Trophoblast cell (in vitro differentiated cells and primary cell): ENCODE measurements at regions not wholly inside any gene's neighbourhood (a gene's known extent, or its start where the extent isn't known, plus 50 kb on each side); places are given as distances from the start of the nearest gene placed in this dataset.
"Not testable (repeated sequence)": the region's sequence is repeated elsewhere in the genome, so short reads cannot be mapped to it uniquely, and the experiment has no call there.

ENCODE experiments used
- DNase-seq, 2 donors: peaks; one replicate each; pipeline ENCODE4 v3.0.0-alpha.2; 2016
- H2AFZ ChIP-seq: 2 replicates; pipeline ENCODE4 v1.6.1; 2013; ENCODE audit warnings: low read length, moderate library complexity, mild to moderate bottlenecking; ENCODE audit not compliant: insufficient read depth, poor library complexity
- H2AK5ac ChIP-seq: 2 replicates; pipeline ENCODE4 v1.6.1; 2013; ENCODE audit warnings: mild to moderate bottlenecking, low read length
- H2BK120ac ChIP-seq: 2 replicates; pipeline ENCODE4 v1.6.1; 2013; ENCODE audit warnings: low read length, mild to moderate bottlenecking, moderate library complexity; ENCODE audit not compliant: insufficient read depth, poor library complexity
- H2BK12ac ChIP-seq: 2 replicates; pipeline ENCODE4 v1.6.1; 2013; ENCODE audit warnings: mild to moderate bottlenecking, low read length, moderate library complexity
- H2BK5ac ChIP-seq: 2 replicates; pipeline ENCODE4 v1.6.1; 2013; ENCODE audit warnings: low read length, low read depth, moderate library complexity, mild to moderate bottlenecking; ENCODE audit not compliant: poor library complexity
- H3K14ac ChIP-seq: 2 replicates; pipeline ENCODE4 v1.6.1; 2013; ENCODE audit warnings: mild to moderate bottlenecking, low read length
- H3K18ac ChIP-seq: 2 replicates; pipeline ENCODE4 v1.6.1; 2013; ENCODE audit warnings: mild to moderate bottlenecking, low read length
- H3K23ac ChIP-seq: 2 replicates; pipeline ENCODE4 v1.6.1; 2013; ENCODE audit warnings: low read length
- H3K27ac ChIP-seq: 2 replicates; pipeline ENCODE4 v1.5.1; 2013; ENCODE audit warnings: low read depth, mild to moderate bottlenecking, inconsistent platforms, low read length, moderate library complexity
- H3K27me3 ChIP-seq: 2 replicates; pipeline ENCODE4 v1.6.1; 2013; ENCODE audit warnings: inconsistent platforms, mild to moderate bottlenecking, low read length, moderate library complexity; ENCODE audit not compliant: insufficient read depth
- H3K36me3 ChIP-seq, 2 experiments: 1 replicate in 1 of 2; 2 replicates in 1 of 2; pipeline ENCODE4 v1.6.1; 2013; ENCODE audit warnings: low read length in 2 of 2, mild to moderate bottlenecking in 2 of 2, moderate library complexity in 1 of 2; ENCODE audit not compliant: insufficient read depth in 2 of 2, control insufficient read depth in 1 of 2
- H3K4ac ChIP-seq: 2 replicates; pipeline ENCODE4 v1.6.1; 2013; ENCODE audit warnings: low read depth, mild to moderate bottlenecking, low read length, moderate library complexity
- H3K4me1 ChIP-seq, 2 experiments: 1 replicate in 1 of 2; 2 replicates in 1 of 2; pipeline ENCODE4 v1.6.1; 2013; ENCODE audit warnings: low read length in 2 of 2, mild to moderate bottlenecking in 2 of 2, moderate library complexity in 1 of 2; ENCODE audit not compliant: insufficient read depth in 2 of 2, control insufficient read depth in 1 of 2
- H3K4me2 ChIP-seq: 2 replicates; pipeline ENCODE4 v1.6.1; 2013; ENCODE audit warnings: inconsistent platforms, mild to moderate bottlenecking, low read length, moderate library complexity
- H3K4me3 ChIP-seq: 2 replicates; pipeline ENCODE4 v1.5.1; 2013; ENCODE audit warnings: mild to moderate bottlenecking, low read depth, low read length, inconsistent platforms
- H3K79me1 ChIP-seq: one replicate; pipeline ENCODE4 v1.6.1; 2013; ENCODE audit warnings: low read length
- H3K79me2 ChIP-seq: 2 replicates; pipeline ENCODE4 v1.6.1; 2013; ENCODE audit warnings: low read length, mild to moderate bottlenecking; ENCODE audit not compliant: control insufficient read depth, insufficient read depth, poor library complexity
- H3K9ac ChIP-seq: 2 replicates; pipeline ENCODE4 v1.6.1; 2013; ENCODE audit warnings: mild to moderate bottlenecking, low read length
- H3K9me3 ChIP-seq: 2 replicates; pipeline ENCODE4 v1.6.1; 2013; ENCODE audit warnings: low read depth, mild to moderate bottlenecking, control low read depth, inconsistent platforms, low read length; ENCODE audit not compliant: insufficient read depth
- H4K12ac ChIP-seq: 2 replicates; pipeline ENCODE4 v1.6.1; 2013; ENCODE audit warnings: low read depth, mild to moderate bottlenecking, low read length, moderate library complexity
- H4K8ac ChIP-seq: 2 replicates; pipeline ENCODE4 v1.6.1; 2013; ENCODE audit warnings: low read depth, mild to moderate bottlenecking, low read length, moderate library complexity
- H4K91ac ChIP-seq: one replicate; pipeline ENCODE4 v1.6.1; 2013; ENCODE audit warnings: low read depth, mild to moderate bottlenecking, low read length, moderate library complexity
- WGBS: extraction: QIAGEN DNeasy Blood & Tissue Kit; methylation state at CpG from one replicate; pipeline ENCODE4 v1.1.7; 2013; ENCODE audit warnings: missing lambda C conversion rate; ENCODE audit not compliant: insufficient read length, insufficient coverage; ENCODE audit errors: extremely low coverage; 5-methylcytosine and 5-hydroxymethylcytosine counted together

- not testable (repeated sequence) for H3K23ac ChIP-seq, H3K27me3 ChIP-seq, H3K4me1 ChIP-seq, H3K36me3 ChIP-seq, H3K27ac ChIP-seq, H4K91ac ChIP-seq, H3K9me3 ChIP-seq, H2BK5ac ChIP-seq, H2BK12ac ChIP-seq, H3K4me2 ChIP-seq, H3K4me3 ChIP-seq, H3K79me2 ChIP-seq, H2AK5ac ChIP-seq, H2AFZ ChIP-seq, H3K14ac ChIP-seq, H2BK120ac ChIP-seq, H3K79me1 ChIP-seq, H4K8ac ChIP-seq, H3K9ac ChIP-seq, DNase-seq, H3K18ac ChIP-seq, H4K12ac ChIP-seq, H3K4ac ChIP-seq
- no CpG with 5 or more reads among the region's 5 CpGs for WGBS
These were observed 255.1 kb upstream of the DIPK2B start for GRCh38 chrX:45455732-45456131.

GRCh38 chrX:45454290-45454689 is 253.6 kb upstream of the DIPK2B start:
- Histone ChIP-seq H2AFZ (no peak overlapping the region), H3K14ac (no peak overlapping the region), H3K79me2 (no peaks in the 10 kb centered on the region), H4K91ac (no peak overlapping the region), H3K4me2 (no peak overlapping the region), H3K9me3 (no peaks in the 10 kb centered on the region), H4K8ac (no peak overlapping the region), H2BK12ac (no peak overlapping the region), H3K27me3 (no peaks in the 10 kb centered on the region), H3K9ac (no peak overlapping the region), H4K12ac (no peak overlapping the region), H3K18ac (no peak overlapping the region), H3K4me1 (no peaks in the 10 kb centered on the region), H3K4me3 (no peak overlapping the region), H3K23ac (no peak overlapping the region), H2BK120ac (no peak overlapping the region), H2AK5ac (no peak overlapping the region), H3K4ac (no peak overlapping the region), H2BK5ac (no peak overlapping the region), H3K36me3 (no peaks in the 10 kb centered on the region), H3K79me1 (no peaks in the 10 kb centered on the region), H3K27ac (no peak overlapping the region)
- WGBS: no CpG with 5 or more reads among the region's 2 CpGs
- DNase-seq: no peak

GRCh38 chrX:45449982-45450381 is 249.3 kb upstream of the DIPK2B start:
- Histone ChIP-seq H3K9ac (no peak overlapping the region), H3K18ac (no peak overlapping the region), H2AK5ac (no peak overlapping the region), H3K4ac (no peak overlapping the region), H3K27me3 (no peaks in the 10 kb centered on the region), H4K91ac (no peak overlapping the region), H2BK120ac (no peak overlapping the region), H3K4me1 (no peaks in the 10 kb centered on the region), H3K79me1 (no peaks in the 10 kb centered on the region), H3K9me3 (no peaks in the 10 kb centered on the region), H3K27ac (no peak overlapping the region), H4K12ac (no peak overlapping the region), H4K8ac (no peak overlapping the region), H2BK5ac (no peak overlapping the region), H3K79me2 (no peaks in the 10 kb centered on the region), H2BK12ac (no peak overlapping the region), H3K4me2 (no peak overlapping the region), H2AFZ (no peak overlapping the region), H3K36me3 (no peaks in the 10 kb centered on the region), H3K23ac (no peak overlapping the region), H3K4me3 (no peak overlapping the region), H3K14ac (no peak overlapping the region)
- WGBS: no CpG with 5 or more reads among the region's 1 CpG
- DNase-seq: peak; percentile 1 to 52

- H2BK120ac ChIP-seq: no peak overlapping the region
- no peak overlapping the region for H3K4me2 ChIP-seq
- no peak overlapping the region for H3K18ac ChIP-seq
- no peaks in the 10 kb centered on the region for H3K79me2 ChIP-seq
- no peak overlapping the region for H4K91ac ChIP-seq
- H4K8ac ChIP-seq: no peak overlapping the region
- H3K27me3 ChIP-seq: no peaks in the 10 kb centered on the region
- H4K12ac ChIP-seq: no peak overlapping the region
- H2BK12ac ChIP-seq: no peak overlapping the region
- no peak overlapping the region for H3K4ac ChIP-seq
- no peak overlapping the region for H3K9ac ChIP-seq
- no peak overlapping the region for H2AK5ac ChIP-seq
- H3K4me1 ChIP-seq: no peaks in the 10 kb centered on the region
- no peak overlapping the region for H3K27ac ChIP-seq
- H3K4me3 ChIP-seq: no peak overlapping the region
- DNase-seq: no peak
- no peak overlapping the region for H2AFZ ChIP-seq
- no peaks in the 10 kb centered on the region for H3K9me3 ChIP-seq
- no peak overlapping the region for H3K23ac ChIP-seq
- H3K36me3 ChIP-seq: no peaks in the 10 kb centered on the region
- H3K79me1 ChIP-seq: no peaks in the 10 kb centered on the region
- H2BK5ac ChIP-seq: no peak overlapping the region
- H3K14ac ChIP-seq: no peak overlapping the region
These were observed 247.3 kb upstream of the DIPK2B start for GRCh38 chrX:45447995-45448394.

GRCh38 chrX:45447331-45447730 is 246.7 kb upstream of the DIPK2B start:
- no peaks in the 10 kb centered on the region for H3K36me3 ChIP-seq
- no peak overlapping the region for H3K4me3 ChIP-seq
- no peaks in the 10 kb centered on the region for H3K79me2 ChIP-seq
- no peaks in the 10 kb centered on the region for H3K27me3 ChIP-seq
- H3K9ac ChIP-seq: no peak overlapping the region
- H3K14ac ChIP-seq: no peak overlapping the region
- no peak overlapping the region for H4K8ac ChIP-seq
- H3K4ac ChIP-seq: no peak overlapping the region
- H3K27ac ChIP-seq: no peak overlapping the region
- no peaks in the 10 kb centered on the region for H3K79me1 ChIP-seq
- H2BK12ac ChIP-seq: no peak overlapping the region
- DNase-seq: no peak
- H4K12ac ChIP-seq: no peak overlapping the region
- H4K91ac ChIP-seq: no peak overlapping the region
- H2BK5ac ChIP-seq: no peak overlapping the region
- no peak overlapping the region for H2BK120ac ChIP-seq
- no peak overlapping the region for H2AK5ac ChIP-seq
- no peak overlapping the region for H3K18ac ChIP-seq
- no peaks in the 10 kb centered on the region for H3K9me3 ChIP-seq
- no peak overlapping the region for H3K4me2 ChIP-seq
- no peak overlapping the region for H3K23ac ChIP-seq
- H3K4me1 ChIP-seq: no peaks in the 10 kb centered on the region
- no peak overlapping the region for H2AFZ ChIP-seq
